Astrocyte of the hippocampus (primary cell): ENCODE measurements at regions not wholly inside any gene's neighbourhood (a gene's known extent, or its start where the extent isn't known, plus 50 kb on each side); places are given as distances from the start of the nearest gene placed in this dataset.
"Not testable (repeated sequence)": the region's sequence is repeated elsewhere in the genome, so short reads cannot be mapped to it uniquely, and the experiment has no call there.

Source experiments
- DNase-seq: peaks from one replicate; pipeline ENCODE4 v3.0.0; 2011; ENCODE audit warnings: low read depth, low spot score

DNA sequence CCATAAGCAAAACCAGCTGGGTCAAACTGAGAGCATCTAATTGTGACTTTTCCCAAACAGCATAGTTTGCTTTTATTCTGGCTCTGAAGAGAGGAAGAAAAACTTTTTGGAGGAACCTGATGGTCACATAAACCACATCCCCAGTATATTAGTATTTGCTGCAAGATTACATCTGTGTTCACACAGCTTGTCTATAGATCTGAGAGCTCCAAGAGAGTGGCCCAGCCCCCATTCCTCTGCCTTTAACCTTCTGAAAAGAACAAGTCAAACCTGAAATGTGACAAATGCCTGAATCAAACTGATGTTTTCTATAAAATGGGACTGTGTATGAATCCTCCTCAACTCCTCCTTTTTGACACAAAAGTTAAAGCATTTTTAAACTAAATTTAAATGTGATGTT, 435.2 kb downstream of the ZNF479 start:
- DNase-seq, result not testable (repeated sequence)

DNA sequence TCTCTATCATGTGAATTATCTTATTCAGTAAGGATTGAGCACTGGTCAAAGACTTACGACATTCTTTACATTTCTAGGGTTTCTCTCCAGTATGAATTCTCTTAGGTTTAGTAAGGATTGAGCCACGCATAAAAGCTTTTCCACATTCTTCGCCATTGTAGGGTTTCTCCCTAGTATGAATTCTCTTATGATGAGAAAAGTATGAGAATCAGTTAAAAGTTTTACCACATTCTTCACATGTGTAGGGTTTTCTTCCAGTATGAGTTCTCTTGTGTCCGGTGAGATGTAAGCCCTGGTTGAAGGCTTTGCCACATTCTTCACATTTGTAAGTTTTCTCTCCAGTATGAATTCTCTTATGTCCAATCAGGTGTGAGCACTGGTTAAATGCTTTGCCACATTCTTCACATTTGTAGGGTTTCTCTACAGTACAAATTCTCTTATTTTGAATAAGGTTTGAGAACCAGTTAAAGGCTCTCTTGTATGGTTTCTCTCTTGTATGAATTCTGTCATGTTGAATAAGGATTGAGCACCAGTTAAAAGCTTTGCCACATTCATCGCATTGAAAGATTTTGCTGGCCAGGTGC, 445.9 kb downstream of the ZNF479 start:
- no peak for DNase-seq

DNA sequence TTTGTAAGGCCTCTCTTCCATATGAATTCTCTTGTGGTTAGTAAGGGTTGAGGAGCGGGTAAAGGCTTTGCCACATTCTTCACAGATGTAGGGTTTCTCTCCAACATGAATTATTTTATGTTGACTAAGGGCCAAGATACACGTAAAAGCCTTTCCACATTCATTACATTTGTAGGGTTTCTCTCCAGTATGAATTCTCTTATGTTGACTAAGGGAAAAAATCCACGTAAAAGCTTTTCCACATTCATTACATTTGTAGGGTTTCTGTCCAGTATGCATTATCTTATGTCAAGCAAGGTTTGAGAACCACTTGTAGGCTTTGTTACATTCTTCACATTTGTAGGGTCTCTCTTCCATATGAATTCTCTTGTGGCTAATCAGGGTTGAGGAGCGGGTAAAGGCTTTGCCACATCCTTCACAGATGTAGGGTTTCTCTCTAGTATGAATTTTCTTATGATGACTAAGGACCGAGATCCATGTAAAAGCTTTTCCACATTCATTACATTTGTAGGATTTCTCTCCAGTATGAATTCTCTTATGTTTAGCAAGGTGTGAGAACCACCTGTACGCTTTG, 493.0 kb downstream of the ZNF479 start:
- DNase-seq, result no peak

DNA sequence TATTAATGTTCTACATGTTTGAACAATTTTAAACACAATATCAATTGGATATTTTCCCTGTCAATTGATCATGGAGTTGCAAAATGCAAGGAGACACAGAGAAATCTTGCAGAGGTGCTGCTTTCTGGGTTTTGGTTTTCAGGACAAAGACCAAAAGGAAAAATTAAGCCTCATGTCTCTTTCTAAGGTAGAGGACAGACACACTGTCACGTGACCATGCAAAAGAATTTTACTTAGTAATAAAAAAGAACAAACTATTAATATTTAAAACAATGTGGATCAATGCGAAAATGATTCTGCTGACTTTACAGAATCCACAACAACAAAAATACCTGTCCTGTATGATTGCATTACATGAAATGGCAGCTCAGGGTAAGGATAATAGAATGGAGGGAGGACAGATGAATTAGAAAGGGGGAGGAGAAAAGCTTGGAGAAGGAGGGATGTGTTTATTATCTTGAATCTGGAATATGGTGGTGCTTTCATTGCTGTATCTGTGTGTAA, 493.7 kb upstream of the NUPR2 start:
- DNase-seq, result no peak

DNA sequence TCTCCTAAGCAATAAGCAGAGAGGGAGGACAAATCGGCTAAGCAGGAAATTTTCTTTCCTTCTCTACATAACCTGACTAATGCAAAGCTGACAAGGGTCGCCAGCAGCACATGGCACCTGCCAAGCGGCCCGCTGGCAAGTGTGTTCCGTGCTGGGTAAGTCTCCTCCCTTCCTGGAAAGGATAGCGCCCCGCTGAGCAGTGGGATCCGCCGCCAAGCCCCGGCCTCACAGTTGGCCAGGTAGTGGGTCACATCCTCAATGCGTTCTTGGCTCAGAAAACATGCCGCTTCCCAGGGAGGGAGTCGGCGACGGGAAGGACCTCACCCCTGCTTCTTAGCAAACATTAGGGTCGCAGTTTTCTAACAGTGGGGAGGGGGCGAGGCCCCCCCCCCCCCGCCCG, 488.9 kb upstream of the NUPR2 start:
- no peak for DNase-seq

DNA sequence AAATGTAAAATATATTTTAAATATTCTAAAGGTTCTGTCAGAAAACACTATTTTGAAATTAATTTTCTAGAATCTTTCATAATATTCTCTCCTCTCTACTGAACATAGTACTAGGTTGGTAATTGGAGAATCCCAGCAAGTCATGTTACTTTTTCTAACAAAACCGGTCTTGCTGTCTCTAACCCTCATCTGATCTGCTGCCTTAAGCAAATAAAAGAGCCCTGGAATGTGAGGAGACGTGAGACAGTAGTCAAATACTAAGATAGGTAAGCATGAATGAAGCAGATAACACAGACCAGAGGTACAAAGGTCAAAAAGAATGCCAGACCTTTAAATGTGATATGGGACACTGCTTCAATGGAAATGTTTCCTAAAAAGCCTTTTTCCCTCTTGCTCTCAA, 462.4 kb upstream of the NUPR2 start:
- DNase-seq, result no peak

DNA sequence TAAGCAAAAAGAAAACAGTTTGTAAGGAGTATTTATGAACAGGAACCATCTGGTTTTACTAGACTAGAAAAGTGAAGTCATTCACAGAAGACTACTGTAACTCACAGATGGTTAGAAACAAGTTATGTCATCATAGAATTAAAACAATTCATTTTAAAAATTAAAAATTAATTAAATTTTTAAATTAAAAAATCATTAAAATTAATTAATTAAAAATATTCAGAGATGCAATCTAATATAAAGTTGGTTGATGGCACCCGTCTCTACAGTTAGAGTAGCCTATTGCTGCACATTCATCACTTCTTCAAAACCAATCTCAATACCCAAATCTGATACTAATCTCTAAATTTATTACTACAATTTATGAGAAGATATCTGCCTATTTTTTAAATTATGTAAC, 454.8 kb upstream of the NUPR2 start:
- no peak for DNase-seq

DNA sequence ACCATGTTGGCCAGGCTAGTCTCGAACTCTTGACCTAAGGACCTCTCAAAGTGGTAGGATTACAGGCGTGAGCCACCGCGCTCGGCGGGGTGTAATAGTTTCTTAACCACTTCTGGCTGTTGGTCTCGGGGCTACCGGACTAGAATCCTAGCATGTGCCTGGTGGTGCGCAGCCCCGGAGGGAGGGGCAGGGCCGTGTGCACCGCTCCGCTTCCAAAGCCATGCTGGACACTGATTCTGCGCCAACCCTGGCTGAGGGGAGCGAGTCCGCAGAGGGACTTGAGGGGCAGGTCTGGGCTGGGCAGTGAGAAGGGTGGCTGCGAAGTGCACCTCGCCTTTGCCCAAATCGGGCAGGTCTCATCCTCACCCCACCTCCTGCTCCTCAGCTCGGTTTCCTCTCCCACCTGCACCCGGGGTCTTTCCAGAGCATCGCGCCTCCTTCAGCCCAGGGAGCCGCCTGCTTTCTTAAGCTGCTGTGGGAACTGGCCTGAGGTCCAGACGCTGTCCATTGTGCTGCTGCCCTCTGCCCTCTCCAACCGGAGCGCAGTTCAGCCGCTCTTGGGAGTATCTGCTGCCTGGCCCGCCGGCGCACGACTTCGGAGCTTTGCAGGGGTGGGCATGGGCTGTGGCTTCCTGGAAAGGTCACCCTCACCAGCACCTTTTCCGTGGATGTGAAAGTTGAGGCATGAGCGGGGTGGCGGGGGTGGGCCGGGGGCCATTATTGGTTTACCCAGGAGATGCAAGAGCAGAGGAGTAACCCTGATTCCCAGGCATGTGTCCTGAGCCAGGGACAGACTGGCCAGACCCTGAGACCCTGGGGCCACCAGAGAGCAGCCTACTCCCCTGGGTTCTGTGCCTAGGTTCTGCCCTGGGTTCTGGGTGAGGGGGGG, 422.6 kb upstream of the NUPR2 start:
- no peak for DNase-seq

DNA sequence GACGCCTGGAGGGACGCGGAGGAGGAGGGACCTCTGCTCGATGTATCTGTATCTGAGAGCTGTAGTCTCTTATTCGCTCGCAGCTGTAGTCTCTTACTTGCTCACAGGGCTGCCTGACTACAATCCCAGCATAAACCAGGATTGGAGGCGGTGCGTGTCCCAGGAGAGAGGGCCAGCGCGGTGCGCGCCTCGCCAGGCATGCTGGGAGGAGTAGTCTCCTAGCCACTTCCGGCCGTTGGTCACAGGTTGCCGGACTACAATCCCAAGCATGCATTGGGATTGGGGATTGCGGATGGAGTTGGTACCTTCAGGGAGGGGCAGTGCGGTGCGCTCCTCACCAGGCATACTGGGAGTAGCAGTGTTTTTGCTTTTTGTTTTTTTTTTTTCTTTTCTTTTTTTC, 421.7 kb upstream of the NUPR2 start:
- DNase-seq, result no peak

DNA sequence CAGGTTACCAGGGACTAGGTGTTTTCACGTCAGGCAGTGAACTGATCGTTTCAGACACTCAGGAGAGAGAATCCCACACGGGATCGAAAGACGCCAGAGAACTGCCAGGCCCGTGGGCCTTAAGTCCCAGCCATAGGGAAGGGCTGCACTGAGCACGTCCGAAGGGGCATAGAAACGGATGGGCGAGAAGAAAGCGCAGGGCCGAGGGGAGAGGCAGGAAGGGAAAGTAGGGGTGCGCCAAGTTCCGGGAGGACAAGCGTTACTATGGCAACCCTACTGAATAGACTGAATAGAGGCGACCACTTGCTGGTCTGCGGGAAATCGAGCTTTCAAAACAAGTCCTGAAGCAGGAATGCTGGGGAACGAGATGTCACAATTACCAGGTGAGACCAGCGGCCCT, 421.3 kb upstream of the NUPR2 start:
- DNase-seq, result no peak

DNA sequence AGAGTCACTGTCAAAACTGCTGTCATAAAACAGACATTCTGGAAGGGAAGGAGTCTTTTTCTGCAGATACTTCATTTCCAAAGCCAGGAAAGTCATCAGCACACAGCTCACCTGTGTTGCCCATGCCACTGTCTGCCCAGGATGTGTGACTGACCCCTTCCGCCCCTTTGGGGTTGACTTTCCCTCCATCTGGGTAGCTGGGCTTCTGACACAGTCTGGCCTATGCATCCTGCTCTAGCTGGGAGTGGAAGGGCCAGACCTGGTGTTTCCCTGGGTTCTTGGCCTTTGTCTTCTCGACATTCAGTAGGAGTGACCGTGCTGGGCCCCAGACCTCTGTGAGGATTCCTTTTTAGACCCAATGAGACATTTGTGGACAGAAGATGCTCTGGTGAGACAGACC, 378.9 kb upstream of the NUPR2 start:
- no peak for DNase-seq

DNA sequence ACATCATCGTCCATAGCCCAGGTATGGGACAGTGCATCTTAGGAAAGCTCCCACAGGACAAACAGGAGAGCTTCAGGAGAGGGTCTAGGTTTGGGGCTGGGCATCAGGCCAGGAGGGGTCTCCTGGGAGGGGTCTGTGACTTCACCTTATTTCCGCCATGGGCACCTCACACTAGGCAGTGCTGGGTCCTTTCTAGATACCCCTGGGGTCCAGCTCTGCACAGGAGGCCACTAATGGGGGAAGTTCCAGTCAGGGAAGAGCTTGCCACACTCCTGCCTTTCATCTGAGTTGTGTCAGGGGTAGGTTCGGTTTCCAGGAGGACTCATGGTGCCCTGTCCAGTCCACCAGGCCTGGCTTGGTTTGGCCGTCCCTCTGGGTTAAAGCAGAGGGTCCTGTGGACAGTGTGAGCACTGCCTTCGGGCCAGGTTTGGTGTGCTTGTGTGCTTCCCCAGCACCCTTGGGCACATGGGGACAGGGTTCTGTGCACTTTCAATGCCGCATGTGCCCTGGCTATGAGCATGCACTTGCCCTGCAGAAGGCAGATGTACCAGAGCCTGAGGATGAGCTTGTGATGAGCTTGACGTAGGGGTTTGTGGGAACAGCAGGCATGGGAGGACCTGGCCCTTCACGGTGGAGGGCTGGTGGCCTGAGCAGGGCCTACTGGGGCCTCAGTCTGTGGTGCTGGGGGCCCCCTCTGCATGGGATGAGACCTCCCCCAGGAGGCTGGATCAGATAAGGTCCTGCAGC, 377.7 kb upstream of the NUPR2 start:
- no peak for DNase-seq

DNA sequence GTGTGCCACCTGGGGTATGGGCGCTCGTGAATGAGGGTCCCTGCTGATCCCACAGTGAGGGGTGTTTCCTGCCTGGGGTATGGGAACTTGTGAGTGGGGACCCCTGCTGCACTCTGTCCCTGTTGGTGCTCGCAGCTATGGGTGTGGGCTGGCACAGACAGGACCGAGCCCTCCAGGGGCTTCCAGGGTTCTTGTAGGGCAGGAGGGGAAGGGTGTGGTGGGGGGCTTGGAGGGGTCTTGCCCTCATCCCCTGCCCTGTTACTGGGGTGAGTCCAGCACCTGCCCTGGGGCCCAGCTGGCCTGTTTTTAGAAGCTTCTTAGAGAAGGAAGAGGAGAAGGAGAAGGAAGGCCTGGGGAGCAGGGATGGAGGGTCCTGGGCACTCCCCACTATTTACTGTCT, 377.0 kb upstream of the NUPR2 start:
- no peak for DNase-seq

DNA sequence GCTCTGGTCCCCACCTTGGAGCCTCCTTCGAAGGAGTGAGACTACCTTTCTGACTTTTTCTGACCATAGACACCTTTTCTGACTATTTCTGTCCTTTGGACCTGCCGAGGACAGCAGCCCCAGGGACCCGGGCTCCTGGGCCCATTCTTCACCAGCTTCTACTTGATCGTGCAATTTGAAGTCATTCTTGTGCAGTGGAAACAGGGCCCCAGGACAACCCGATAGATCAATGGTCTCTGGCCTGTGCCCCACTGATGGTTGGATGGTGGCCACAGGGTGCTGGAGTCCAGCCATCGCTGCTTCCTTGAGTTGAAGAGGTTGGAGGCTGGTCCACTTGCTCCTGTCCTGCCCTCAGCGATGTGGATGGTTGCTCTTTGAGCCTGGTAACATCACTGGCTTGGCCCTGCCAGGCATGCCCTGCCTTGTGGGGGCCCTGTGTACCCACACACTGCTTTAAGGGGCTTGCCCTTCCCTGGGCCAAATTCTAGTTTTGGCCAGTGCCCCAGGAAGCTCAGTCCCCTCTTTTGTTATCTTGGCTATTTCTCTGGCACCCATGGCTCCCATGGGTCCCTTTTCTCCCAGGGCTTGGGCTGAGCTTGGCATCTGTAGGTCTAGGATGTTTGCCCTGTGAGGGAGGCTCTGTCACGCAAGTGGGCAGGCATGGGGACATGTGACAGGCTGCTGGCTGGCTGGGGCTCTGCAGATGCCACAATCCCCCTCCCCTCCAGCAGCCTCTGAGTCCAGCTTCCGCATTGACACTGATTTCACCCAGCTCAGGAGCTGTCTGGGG, 375.6 kb upstream of the NUPR2 start:
- DNase-seq, result no peak

DNA sequence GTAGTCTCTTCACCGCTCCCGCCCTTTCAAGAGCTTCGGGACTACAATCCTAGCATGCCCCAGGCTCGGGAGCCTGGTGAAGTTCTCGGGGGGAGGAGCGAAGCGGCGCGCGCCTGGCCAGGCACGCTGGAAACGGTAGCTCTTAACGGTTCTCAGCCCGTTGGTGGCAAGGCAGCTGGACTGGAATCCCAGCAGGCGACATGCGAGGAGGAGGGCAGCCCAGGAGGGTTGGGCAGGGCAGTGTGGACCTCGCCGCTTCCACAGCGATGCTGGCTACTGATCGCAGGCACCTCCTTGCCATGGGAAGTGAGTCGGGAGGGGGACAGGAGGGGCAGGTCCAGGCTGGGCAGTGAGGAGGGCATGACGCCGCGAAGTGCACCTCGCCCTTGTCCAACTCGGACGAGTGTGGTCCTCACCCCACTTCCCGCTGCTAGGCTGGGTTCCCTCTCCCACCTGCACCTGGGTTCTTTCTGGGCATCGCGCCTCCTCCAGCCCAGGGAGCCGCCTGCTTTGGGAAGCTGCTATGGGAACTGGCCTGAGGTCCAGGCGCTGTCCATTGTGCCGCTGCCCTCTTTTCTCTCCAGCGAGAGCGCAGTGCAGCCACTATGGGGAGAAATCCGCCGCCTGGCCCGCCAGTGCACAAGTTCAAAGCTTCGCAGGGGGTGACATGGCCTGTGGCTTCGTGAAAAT, 367.8 kb upstream of the NUPR2 start:
- no peak for DNase-seq

DNA sequence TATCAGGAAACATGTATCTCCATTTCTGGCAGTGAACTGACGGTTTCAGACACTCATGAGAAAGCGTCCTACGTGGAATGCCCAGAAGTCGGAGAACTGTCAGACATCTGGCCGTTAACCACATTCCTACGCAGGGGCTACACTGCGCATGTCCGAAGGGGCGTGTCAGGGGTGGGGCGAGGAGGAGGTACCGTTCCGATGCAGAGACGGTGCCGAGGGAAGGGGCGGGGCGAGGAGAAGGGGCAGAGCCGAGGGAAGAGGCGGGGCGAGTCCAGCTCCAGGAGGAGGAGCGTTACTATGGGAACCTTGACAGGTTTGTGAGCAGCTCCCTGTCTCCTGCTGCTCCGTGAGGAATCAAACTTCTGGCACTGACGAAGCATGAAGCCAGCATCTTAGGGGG, 366.9 kb upstream of the NUPR2 start:
- DNase-seq, result no peak

DNA sequence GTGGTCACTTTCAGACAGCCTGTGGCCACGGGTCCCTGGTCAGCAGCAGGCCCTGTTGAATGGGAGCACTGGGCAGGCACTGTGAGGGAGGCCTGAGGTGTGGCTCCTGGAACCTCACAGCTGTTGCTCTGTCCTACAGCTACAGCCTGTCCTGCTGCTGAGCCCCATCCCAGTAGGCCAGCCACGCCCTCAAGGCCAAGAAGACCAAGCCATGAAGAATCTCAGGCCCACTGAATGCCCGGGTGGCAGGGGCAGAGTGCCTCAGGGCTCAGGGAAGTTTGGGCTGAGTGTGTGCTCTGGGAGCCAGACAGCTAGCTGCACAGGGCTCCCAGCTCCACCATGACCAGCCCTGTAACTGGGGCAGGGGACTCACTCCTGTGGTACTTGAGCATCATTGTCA, 363.5 kb upstream of the NUPR2 start:
- DNase-seq, result no peak

DNA sequence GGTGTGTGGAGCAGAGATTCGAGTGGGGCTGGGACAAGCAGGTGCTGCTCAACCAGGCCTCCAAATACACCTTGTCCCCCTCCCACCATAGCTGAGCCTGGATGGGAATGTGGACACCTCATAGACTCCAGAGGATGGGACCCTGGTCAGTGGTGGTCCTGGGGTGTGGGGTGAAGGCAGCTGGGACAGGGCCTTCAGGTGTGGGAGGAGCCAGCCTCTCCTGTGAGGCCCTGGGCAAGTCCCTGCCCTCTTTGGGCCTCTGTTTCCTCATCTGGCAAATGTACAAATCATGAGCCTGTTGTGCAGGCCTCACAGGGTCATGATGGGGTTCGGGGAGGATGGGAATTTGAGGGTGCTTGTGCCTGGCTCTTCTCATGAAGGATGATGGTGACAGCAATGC, 362.9 kb upstream of the NUPR2 start:
- no peak for DNase-seq

DNA sequence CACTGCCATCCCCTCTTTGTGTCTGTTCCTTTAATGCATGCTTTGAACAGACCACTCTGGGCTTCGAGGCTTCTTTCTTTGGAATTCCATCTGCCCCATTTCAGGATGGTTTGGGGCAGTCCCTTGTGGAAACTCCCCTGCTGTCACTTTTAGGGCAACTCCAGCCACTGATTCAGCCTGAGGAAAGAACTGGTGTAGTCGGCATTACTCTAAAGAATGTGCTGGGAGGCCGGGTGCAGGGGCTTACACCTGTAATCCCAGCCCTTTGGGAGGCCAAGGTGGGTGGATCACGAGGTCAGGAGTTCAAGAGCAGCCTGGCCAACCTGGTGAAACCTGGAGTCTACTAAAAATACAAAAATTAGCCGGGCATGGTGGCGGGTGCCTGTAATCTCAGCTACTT, 358.1 kb upstream of the NUPR2 start:
- no peak for DNase-seq

DNA sequence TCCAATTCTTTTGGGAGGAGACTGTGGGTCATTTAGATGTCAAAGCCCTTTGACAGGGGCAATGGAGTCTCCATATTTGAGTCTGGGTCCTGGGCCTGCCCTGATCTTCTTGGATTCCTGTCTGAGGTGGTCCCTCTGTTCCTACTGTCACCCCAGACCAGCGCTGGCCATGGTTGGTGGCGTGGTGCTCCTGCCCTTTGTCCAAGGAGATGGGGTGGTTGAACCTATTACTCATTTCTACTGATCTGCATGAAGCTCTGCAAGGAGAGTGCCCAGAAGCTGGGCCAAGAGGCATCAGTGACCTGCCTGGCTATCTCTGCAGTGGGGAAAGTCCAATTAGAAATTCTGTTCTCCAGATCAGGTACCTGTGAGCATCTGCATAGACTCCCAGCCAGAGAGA, 355.6 kb upstream of the NUPR2 start:
- no peak for DNase-seq
